ENCODE measurements at regions not wholly inside any gene's neighbourhood (a gene's known extent, or its start where the extent isn't known, plus 50 kb on each side); places are given as distances from the start of the nearest gene placed in this dataset.

- Histone ChIP-seq H3K9me3 (ENCODE audit: control insufficient read depth, insufficient read depth, low read depth, low read length) (no peaks in the 10 kb centered on the region), H3K27ac (ENCODE audit: extremely low read depth, low read depth, low read length) (no peak overlapping the region), H3K4me1 (ENCODE audit: control insufficient read depth, insufficient read depth, low read length) (no peaks in the 10 kb centered on the region), H3K36me3 (ENCODE audit: control insufficient read depth in 2 of 2, insufficient read depth in 1 of 2, low read length in 2 of 2) (no peaks in the 10 kb centered on the region), H3K4me3 (ENCODE audit: low read depth, low read length) (no peak overlapping the region)
- CTCF ChIA-PET: no interaction called here
- TF ChIP-seq, protein P1, sequence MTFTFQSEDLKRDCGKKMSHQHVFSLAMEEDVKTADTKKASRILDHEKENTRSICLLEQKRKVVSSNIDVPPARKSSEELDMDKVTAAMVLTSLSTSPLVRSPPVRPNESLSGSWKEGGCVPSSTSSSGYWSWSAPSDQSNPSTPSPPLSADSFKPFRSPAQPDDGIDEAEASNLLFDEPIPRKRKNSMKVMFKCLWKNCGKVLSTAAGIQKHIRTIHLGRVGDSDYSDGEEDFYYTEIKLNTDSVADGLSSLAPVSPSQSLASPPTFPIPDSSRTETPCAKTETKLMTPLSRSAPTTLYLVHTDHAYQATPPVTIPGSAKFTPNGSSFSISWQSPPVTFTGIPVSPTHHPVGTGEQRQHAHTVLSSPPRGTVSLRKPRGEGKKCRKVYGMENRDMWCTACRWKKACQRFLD (tag by site-specific recombination; IDR thresholded peaks at IDR 0.05): no peak
- TF ChIP-seq ZSCAN18 (tag by site-specific recombination; IDR thresholded peaks at IDR 0.05) (no peak), KLF1 (tag by site-specific recombination; IDR thresholded peaks at IDR 0.05) (no peak), ZNF24 (tag by site-specific recombination; IDR thresholded peaks at IDR 0.05) (no peak), TCF7L2 (IDR thresholded peaks at IDR 0.05; ENCODE audit: borderline replicate concordance, low read depth, low read length) (no peak), ZBTB17 (tag by site-specific recombination; IDR thresholded peaks at IDR 0.05) (no peak), ZNF585B (tag by site-specific recombination; IDR thresholded peaks at IDR 0.05) (no peak), ZNF660 (tag by site-specific recombination; IDR thresholded peaks at IDR 0.05) (no peak), ZBTB21 (tag by site-specific recombination; IDR thresholded peaks at IDR 0.05) (no peak), ZNF140 (tag by site-specific recombination; IDR thresholded peaks at IDR 0.05) (no peak), ZNF366 (tag by site-specific recombination; conservative IDR thresholded peaks at IDR 0.05) (no peak), ZNF146 (tag by site-specific recombination; IDR thresholded peaks at IDR 0.05) (no peak), KLF8 (tag by site-specific recombination; IDR thresholded peaks at IDR 0.05) (no peak), ZNF510 (tag by site-specific recombination; IDR thresholded peaks at IDR 0.05; ENCODE audit: insufficient replicate concordance) (no peak)
- TF ChIP-seq, protein P2, sequence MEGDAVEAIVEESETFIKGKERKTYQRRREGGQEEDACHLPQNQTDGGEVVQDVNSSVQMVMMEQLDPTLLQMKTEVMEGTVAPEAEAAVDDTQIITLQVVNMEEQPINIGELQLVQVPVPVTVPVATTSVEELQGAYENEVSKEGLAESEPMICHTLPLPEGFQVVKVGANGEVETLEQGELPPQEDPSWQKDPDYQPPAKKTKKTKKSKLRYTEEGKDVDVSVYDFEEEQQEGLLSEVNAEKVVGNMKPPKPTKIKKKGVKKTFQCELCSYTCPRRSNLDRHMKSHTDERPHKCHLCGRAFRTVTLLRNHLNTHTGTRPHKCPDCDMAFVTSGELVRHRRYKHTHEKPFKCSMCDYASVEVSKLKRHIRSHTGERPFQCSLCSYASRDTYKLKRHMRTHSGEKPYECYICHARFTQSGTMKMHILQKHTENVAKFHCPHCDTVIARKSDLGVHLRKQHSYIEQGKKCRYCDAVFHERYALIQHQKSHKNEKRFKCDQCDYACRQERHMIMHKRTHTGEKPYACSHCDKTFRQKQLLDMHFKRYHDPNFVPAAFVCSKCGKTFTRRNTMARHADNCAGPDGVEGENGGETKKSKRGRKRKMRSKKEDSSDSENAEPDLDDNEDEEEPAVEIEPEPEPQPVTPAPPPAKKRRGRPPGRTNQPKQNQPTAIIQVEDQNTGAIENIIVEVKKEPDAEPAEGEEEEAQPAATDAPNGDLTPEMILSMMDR (tag by site-specific recombination; IDR thresholded peaks at IDR 0.05): no peak
- TF ChIP-seq, protein P3, sequence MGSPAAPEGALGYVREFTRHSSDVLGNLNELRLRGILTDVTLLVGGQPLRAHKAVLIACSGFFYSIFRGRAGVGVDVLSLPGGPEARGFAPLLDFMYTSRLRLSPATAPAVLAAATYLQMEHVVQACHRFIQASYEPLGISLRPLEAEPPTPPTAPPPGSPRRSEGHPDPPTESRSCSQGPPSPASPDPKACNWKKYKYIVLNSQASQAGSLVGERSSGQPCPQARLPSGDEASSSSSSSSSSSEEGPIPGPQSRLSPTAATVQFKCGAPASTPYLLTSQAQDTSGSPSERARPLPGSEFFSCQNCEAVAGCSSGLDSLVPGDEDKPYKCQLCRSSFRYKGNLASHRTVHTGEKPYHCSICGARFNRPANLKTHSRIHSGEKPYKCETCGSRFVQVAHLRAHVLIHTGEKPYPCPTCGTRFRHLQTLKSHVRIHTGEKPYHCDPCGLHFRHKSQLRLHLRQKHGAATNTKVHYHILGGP (tag by site-specific recombination; IDR thresholded peaks at IDR 0.05): no peak
- TF ChIP-seq, protein P4, sequence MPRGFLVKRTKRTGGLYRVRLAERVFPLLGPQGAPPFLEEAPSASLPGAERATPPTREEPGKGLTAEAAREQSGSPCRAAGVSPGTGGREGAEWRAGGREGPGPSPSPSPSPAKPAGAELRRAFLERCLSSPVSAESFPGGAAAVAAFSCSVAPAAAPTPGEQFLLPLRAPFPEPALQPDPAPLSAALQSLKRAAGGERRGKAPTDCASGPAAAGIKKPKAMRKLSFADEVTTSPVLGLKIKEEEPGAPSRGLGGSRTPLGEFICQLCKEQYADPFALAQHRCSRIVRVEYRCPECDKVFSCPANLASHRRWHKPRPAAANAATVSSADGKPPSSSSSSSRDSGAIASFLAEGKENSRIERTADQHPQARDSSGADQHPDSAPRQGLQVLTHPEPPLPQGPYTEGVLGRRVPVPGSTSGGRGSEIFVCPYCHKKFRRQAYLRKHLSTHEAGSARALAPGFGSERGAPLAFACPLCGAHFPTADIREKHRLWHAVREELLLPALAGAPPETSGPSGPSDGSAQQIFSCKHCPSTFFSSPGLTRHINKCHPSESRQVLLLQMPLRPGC (tag by site-specific recombination; IDR thresholded peaks at IDR 0.05): no peak
- POLR2A ChIA-PET: no interaction called here
Measured at GRCh38 chr2:136284226-136285119, 166.5 kb upstream of the CXCR4 start.

GRCh38 chr2:136282251-136282650 is 164.3 kb upstream of the CXCR4 start:
- ChIA-PET CTCF (interaction anchor here (0.6 to 1.1 kb wide), 2 partner anchors 149 to 369 kb away, joined by 3 read pairs; no protein-coding TSS in a partner anchor), POLR2A (no interaction called here)
- Histone ChIP-seq H3K27ac (ENCODE audit: extremely low read depth, low read depth, low read length) (no peak overlapping the region), H3K9me3 (ENCODE audit: control insufficient read depth, insufficient read depth, low read depth, low read length) (no peaks in the 10 kb centered on the region), H3K4me1 (ENCODE audit: control insufficient read depth, insufficient read depth, low read length) (no peaks in the 10 kb centered on the region), H3K36me3 (ENCODE audit: control insufficient read depth in 2 of 2, insufficient read depth in 1 of 2, low read length in 2 of 2) (no peaks in the 10 kb centered on the region), H3K4me3 (ENCODE audit: low read depth, low read length) (no peak overlapping the region)
- no peak for TF ChIP-seq ZXDB (tag by site-specific recombination; IDR thresholded peaks at IDR 0.05)
